RWPE2 (cell line): ENCODE measurements at regions not wholly inside any gene's neighbourhood (a gene's known extent, or its start where the extent isn't known, plus 50 kb on each side); places are given as distances from the start of the nearest gene placed in this dataset.

Source experiments
- ATAC-seq: fragments of 200-7000 bp; cut with Tn5 transposase; 3 replicates; pipeline ENCODE4 v1.9.1; 2021; ENCODE audit warnings: low read depth
- DNase-seq: peaks from one replicate; pipeline ENCODE4 v3.0.0-alpha.2; 2020; ENCODE audit warnings: low spot score
- H3K27ac ChIP-seq: fragments of 450-650 bp; 2 replicates; pipeline ENCODE4 v1.5.1; 2017; ENCODE audit warnings: mild to moderate bottlenecking; ENCODE audit not compliant: poor library complexity, severe bottlenecking
- H3K27me3 ChIP-seq: fragments of 250-450 bp; sonication (Bioruptor Pico); 2 replicates; pipeline ENCODE4 v1.5.1; 2021; ENCODE audit warnings: mild to moderate bottlenecking, moderate library complexity; ENCODE audit not compliant: insufficient read depth, poor library complexity, severe bottlenecking
- H3K36me3 ChIP-seq: fragments of 250-450 bp; sonication (Bioruptor Pico); 2 replicates; pipeline ENCODE4 v1.5.1; 2020; ENCODE audit warnings: low read depth, mild to moderate bottlenecking, moderate library complexity
- H3K4me1 ChIP-seq: fragments of 250-450 bp; sonication (Bioruptor Pico); 2 replicates; pipeline ENCODE4 v1.5.1; 2021; ENCODE audit warnings: mild to moderate bottlenecking, moderate library complexity; ENCODE audit not compliant: insufficient read depth, poor library complexity, severe bottlenecking
- H3K4me3 ChIP-seq: fragments of 250-450 bp; sonication (Bioruptor Pico); 2 replicates; pipeline ENCODE4 v1.5.1; 2021; ENCODE audit warnings: mild to moderate bottlenecking, moderate library complexity; ENCODE audit not compliant: severe bottlenecking
- H3K9me3 ChIP-seq: fragments of 250-450 bp; sonication (Bioruptor Pico); 2 replicates; pipeline ENCODE4 v1.5.1; 2021; ENCODE audit warnings: mild to moderate bottlenecking, moderate library complexity; ENCODE audit not compliant: severe bottlenecking
- TF ChIP-seq, protein P1 (sequence below): fragments of 450-650 bp; IDR thresholded peaks from one replicate; pipeline ENCODE4 v1.5.1; 2017; ENCODE audit warnings: mild to moderate bottlenecking, moderate library complexity; ENCODE audit not compliant: poor library complexity, severe bottlenecking

DNA sequence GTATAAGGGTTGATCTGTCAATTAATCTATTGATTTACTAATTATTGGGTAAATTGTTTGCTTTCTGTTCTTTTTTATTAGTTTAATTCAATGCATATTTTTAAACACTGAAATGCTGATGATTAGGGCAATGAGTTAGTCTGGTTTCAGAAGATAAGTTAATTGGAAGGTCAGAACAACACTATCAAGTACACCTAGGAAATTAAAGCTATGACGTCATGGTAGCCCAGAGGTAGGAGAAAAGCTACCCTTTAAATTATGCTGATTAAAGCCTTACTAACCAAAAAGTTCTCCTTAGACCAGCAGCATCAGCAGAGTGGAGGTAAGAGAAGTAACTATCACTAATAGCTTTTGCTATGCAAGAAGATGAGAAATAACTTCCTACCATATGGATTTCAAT, 770.4 kb upstream of the ARPP21 start:
- ATAC-seq (no peak), DNase-seq (no peak)
- TF ChIP-seq, protein P1, sequence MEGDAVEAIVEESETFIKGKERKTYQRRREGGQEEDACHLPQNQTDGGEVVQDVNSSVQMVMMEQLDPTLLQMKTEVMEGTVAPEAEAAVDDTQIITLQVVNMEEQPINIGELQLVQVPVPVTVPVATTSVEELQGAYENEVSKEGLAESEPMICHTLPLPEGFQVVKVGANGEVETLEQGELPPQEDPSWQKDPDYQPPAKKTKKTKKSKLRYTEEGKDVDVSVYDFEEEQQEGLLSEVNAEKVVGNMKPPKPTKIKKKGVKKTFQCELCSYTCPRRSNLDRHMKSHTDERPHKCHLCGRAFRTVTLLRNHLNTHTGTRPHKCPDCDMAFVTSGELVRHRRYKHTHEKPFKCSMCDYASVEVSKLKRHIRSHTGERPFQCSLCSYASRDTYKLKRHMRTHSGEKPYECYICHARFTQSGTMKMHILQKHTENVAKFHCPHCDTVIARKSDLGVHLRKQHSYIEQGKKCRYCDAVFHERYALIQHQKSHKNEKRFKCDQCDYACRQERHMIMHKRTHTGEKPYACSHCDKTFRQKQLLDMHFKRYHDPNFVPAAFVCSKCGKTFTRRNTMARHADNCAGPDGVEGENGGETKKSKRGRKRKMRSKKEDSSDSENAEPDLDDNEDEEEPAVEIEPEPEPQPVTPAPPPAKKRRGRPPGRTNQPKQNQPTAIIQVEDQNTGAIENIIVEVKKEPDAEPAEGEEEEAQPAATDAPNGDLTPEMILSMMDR, result no peak
- Histone ChIP-seq H3K9me3 (no peaks in the 10 kb centered on the region), H3K36me3 (no peaks in the 10 kb centered on the region), H3K27ac (no peak overlapping the region), H3K4me1 (no peaks in the 10 kb centered on the region), H3K27me3 (no peaks in the 10 kb centered on the region), H3K4me3 (no peak overlapping the region)

DNA sequence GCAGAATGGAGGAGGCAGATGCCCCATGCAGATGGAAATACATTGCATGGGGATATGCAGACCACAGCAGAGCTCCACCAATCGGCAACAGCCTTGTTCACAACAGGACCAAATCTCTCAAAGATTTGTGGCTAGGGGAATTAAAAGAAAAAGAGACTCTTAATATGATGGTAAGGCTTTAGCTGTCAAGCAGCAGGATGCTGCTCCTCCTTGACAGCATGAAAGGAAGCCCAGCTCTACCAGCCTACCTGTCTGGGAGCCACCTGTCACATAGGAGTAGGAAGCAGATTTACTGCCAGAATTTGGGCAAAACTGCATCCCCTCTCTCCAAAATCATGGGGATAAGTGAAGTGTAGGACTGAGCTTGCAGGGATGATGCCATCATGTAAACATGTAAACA, 769.6 kb upstream of the ARPP21 start:
- Histone ChIP-seq H3K9me3 (no peaks in the 10 kb centered on the region), H3K27ac (no peak overlapping the region), H3K36me3 (no peaks in the 10 kb centered on the region), H3K4me3 (no peak overlapping the region), H3K4me1 (no peaks in the 10 kb centered on the region), H3K27me3 (no peaks in the 10 kb centered on the region)
- ATAC-seq (no peak), DNase-seq (no peak)
- TF ChIP-seq, protein P1, result no peak

DNA sequence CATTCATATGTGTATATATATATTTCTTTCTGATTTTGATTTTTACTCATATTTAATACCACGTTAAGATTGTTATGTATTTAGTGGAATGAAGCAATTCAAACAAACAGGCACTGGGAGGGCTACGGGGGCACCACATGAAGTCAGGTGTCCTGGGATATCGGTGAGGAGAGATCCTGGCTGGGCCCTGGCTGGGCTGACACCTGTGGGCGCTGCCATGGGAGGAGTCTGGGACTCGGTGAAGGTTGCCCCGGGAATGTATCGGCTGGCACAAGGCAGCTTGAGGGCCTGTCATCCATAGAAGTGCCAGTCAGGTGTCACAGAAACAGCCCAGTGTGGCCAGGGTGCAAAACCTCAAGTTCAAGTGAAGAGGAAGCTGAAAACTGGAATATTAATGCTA, 766.9 kb upstream of the ARPP21 start:
- Histone ChIP-seq H3K4me1 (no peaks in the 10 kb centered on the region), H3K36me3 (no peaks in the 10 kb centered on the region), H3K27ac (no peak overlapping the region), H3K27me3 (peaks cover 6% of the 10 kb centered on the region), H3K9me3 (no peaks in the 10 kb centered on the region), H3K4me3 (no peak overlapping the region)
- TF ChIP-seq, protein P1, result no peak
- no peak for ATAC-seq
- DNase-seq, result no peak

DNA sequence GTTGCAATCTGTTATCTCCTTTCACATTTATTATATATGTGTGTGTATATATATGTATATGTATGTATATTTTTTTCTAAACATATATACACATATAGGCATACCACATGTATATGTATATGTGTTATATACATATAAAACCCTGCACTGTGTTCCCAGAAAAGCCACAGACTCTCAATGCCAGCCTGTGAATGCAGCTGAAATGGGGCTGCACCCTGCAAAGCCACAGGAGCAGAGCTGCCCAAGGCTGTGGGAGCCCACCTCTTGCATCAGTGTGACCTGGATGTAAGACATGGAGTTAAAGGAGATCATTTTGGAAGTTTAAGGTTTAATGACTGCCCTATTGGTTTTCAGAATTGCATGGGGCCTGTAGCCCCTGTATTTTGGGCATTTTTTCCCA, 762.3 kb upstream of the ARPP21 start:
- Histone ChIP-seq H3K36me3 (no peaks in the 10 kb centered on the region), H3K27me3 (peaks cover 6% of the 10 kb centered on the region), H3K9me3 (no peaks in the 10 kb centered on the region), H3K27ac (no peak overlapping the region), H3K4me3 (no peak overlapping the region), H3K4me1 (no peaks in the 10 kb centered on the region)
- DNase-seq (no peak), ATAC-seq (no peak)
- TF ChIP-seq, protein P1, result no peak

DNA sequence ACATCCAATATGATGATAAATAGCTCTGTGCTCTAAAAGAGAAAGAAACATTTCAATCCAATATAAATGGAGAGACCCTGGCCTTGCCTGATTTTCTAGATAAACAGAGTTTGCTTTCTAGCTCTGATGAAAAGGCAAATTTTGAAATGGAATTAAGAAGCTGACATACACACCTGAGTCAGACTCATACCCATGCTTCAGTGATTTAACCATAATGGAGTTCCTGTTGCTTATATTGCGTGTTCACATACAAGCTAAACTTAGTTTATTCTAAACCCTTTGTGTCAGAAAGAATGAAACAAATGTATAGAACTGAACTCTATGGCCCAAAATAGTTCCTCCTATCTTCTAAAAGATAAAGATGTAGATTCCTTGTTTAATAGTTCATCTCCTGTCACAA, 760.8 kb upstream of the ARPP21 start:
- no peak overlapping the region for H3K27ac ChIP-seq
- H3K27me3 ChIP-seq, result peaks cover 6% of the 10 kb centered on the region
- H3K36me3 ChIP-seq, result no peaks in the 10 kb centered on the region
- DNase-seq, result no peak
- no peaks in the 10 kb centered on the region for H3K9me3 ChIP-seq
- ATAC-seq, result no peak
- no peak overlapping the region for H3K4me3 ChIP-seq
- H3K4me1 ChIP-seq, result no peaks in the 10 kb centered on the region
- TF ChIP-seq, protein P1, result no peak
